Cerebellar cortex (tissue), 1 donor: ENCODE measurements at regions not wholly inside any gene's neighbourhood (a gene's known extent, or its start where the extent isn't known, plus 50 kb on each side); places are given as distances from the start of the nearest gene placed in this dataset.

Source experiments
- DNase-seq: peaks from one replicate; pipeline ENCODE4 v3.0.0-alpha.2; 2015; ENCODE audit warnings: low spot score

DNA sequence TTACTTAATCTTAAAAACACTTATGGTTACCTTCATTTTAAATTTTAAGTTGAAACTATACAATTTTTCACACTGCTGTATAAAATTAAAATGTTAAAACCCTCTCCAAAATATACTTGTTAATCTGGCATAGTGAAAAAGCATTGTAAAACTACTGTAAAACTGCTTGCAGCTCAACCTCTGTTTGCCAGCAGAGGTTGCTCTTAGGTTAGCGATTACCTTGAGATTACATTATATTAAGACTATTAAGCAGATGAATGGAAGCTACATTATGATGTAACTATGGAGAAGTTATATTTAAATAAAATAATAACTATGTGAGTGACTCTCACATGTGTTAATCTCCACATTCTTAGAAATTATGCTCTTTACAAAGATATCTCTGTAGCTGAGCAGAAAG lies 143.6 kb upstream of the SLITRK3 start:
- DNase-seq = peak; percentile 3

DNA sequence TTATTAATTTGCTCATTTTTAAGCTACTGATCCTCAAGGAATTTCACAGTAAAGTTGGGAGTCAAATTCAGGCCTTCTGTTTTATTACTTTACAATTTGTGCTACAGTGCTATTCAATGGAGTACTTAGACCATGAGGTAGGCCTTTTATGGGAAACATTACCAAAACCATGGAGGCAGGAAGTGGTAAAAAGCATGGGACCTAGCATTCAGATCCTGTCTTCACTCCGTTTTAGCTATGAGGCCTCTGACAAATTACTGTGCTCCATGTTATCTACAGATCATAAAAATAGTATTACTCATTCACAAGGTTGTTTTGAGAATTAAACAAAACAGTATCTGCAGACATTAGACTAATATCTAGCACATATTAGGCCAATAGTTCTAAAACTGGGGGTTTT lies 140.6 kb upstream of the SLITRK3 start:
- no peak for DNase-seq
